ENCODE measurements at regions not wholly inside any gene's neighbourhood (a gene's known extent, or its start where the extent isn't known, plus 50 kb on each side); places are given as distances from the start of the nearest gene placed in this dataset.

GRCh38 chr15:96771035-96771434 is 440.5 kb downstream of the NR2F2 start:
- TF ChIP-seq FOXP2 (optimal IDR thresholded peaks at IDR 0.05; ENCODE audit: borderline replicate concordance, extremely low read depth, extremely low read length, insufficient read depth) (no peak), TAF1 (IDR thresholded peaks at IDR 0.05; ENCODE audit: borderline replicate concordance, insufficient read depth, low read length) (no peak), SIN3A (IDR thresholded peaks at IDR 0.05; ENCODE audit: borderline replicate concordance, insufficient read depth, low read length) (no peak), REST (IDR thresholded peaks at IDR 0.05; ENCODE audit: insufficient read depth in 1 of 2, low read depth in 2 of 2, low read length in 2 of 2) (no peak), POLR2AphosphoS5 (IDR thresholded peaks at IDR 0.05; ENCODE audit: low read depth, low read length) (no peak)

- no peak for TF ChIP-seq FOXP2 (optimal IDR thresholded peaks at IDR 0.05; ENCODE audit: borderline replicate concordance, extremely low read depth, extremely low read length, insufficient read depth)
- no peak for TF ChIP-seq TAF1 (IDR thresholded peaks at IDR 0.05; ENCODE audit: borderline replicate concordance, insufficient read depth, low read length)
- no peak for TF ChIP-seq SIN3A (IDR thresholded peaks at IDR 0.05; ENCODE audit: borderline replicate concordance, insufficient read depth, low read length)
- no peak for TF ChIP-seq POLR2AphosphoS5 (IDR thresholded peaks at IDR 0.05; ENCODE audit: low read depth, low read length)
- no peak for TF ChIP-seq REST (IDR thresholded peaks at IDR 0.05; ENCODE audit: insufficient read depth in 1 of 2, low read depth in 2 of 2, low read length in 2 of 2)
Measured at GRCh38 chr15:96774216-96774615, 443.7 kb downstream of the NR2F2 start.

GRCh38 chr15:96783746-96784145 is 453.2 kb downstream of the NR2F2 start:
- no peak for TF ChIP-seq TAF1 (IDR thresholded peaks at IDR 0.05; ENCODE audit: borderline replicate concordance, insufficient read depth, low read length)

DNA sequence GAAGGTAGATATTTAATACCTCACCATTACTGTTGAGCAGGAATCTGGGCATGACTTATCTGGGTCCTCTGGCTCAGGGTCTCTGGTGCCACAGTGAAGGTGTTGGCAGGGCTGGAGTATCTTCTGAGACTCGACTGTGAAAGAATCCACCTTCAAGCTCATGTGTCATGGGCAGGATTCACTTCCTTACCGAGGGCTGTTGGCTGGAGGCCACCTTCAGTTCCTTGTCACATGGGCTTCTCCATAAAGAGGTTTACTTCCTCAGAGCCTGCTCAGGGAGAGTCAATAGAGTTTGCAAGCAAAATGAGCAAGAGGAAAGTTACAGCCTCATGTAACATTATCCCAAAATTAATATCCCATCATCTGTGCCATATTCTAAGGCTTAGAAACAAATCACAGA is 459.5 kb downstream of the NR2F2 start:
- TF ChIP-seq SIN3A (IDR thresholded peaks at IDR 0.05; ENCODE audit: borderline replicate concordance, insufficient read depth, low read length) (no peak), FOXP2 (optimal IDR thresholded peaks at IDR 0.05; ENCODE audit: borderline replicate concordance, extremely low read depth, extremely low read length, insufficient read depth) (no peak), TAF1 (IDR thresholded peaks at IDR 0.05; ENCODE audit: borderline replicate concordance, insufficient read depth, low read length) (no peak), REST (IDR thresholded peaks at IDR 0.05; ENCODE audit: insufficient read depth in 1 of 2, low read depth in 2 of 2, low read length in 2 of 2) (no peak)

GRCh38 chr15:96792216-96792615 is 461.7 kb downstream of the NR2F2 start:
- TF ChIP-seq FOXP2 (optimal IDR thresholded peaks at IDR 0.05; ENCODE audit: borderline replicate concordance, extremely low read depth, extremely low read length, insufficient read depth), result no peak

GRCh38 chr15:96796841-96797240 is 466.3 kb downstream of the NR2F2 start:
- TF ChIP-seq TAF1 (IDR thresholded peaks at IDR 0.05; ENCODE audit: borderline replicate concordance, insufficient read depth, low read length), result no peak
- TF ChIP-seq FOXP2 (optimal IDR thresholded peaks at IDR 0.05; ENCODE audit: borderline replicate concordance, extremely low read depth, extremely low read length, insufficient read depth), result no peak
- TF ChIP-seq REST (IDR thresholded peaks at IDR 0.05; ENCODE audit: insufficient read depth in 1 of 2, low read depth in 2 of 2, low read length in 2 of 2), result no peak
- no peak for TF ChIP-seq SIN3A (IDR thresholded peaks at IDR 0.05; ENCODE audit: borderline replicate concordance, insufficient read depth, low read length)
- no peak for TF ChIP-seq POLR2AphosphoS5 (IDR thresholded peaks at IDR 0.05; ENCODE audit: low read depth, low read length)

Measured in PFSK-1 (cell line).